ENCODE measurements at regions not wholly inside any gene's neighbourhood (a gene's known extent, or its start where the extent isn't known, plus 50 kb on each side); places are given as distances from the start of the nearest gene placed in this dataset.

GRCh38 chr20:52630138-52630537 lies 342.0 kb upstream of the TSHZ2 start:
- TF ChIP-seq, protein P1, sequence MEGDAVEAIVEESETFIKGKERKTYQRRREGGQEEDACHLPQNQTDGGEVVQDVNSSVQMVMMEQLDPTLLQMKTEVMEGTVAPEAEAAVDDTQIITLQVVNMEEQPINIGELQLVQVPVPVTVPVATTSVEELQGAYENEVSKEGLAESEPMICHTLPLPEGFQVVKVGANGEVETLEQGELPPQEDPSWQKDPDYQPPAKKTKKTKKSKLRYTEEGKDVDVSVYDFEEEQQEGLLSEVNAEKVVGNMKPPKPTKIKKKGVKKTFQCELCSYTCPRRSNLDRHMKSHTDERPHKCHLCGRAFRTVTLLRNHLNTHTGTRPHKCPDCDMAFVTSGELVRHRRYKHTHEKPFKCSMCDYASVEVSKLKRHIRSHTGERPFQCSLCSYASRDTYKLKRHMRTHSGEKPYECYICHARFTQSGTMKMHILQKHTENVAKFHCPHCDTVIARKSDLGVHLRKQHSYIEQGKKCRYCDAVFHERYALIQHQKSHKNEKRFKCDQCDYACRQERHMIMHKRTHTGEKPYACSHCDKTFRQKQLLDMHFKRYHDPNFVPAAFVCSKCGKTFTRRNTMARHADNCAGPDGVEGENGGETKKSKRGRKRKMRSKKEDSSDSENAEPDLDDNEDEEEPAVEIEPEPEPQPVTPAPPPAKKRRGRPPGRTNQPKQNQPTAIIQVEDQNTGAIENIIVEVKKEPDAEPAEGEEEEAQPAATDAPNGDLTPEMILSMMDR (IDR thresholded peaks at IDR 0.05), result no peak
- TF ChIP-seq POLR2A (IDR thresholded peaks at IDR 0.05), result no peak
